NCI-H1417 treated with DMSO at 0.1 percent for 48 hours (cell line): ENCODE measurements at regions not wholly inside any gene's neighbourhood (a gene's known extent, or its start where the extent isn't known, plus 50 kb on each side); places are given as distances from the start of the nearest gene placed in this dataset.
"Not testable (repeated sequence)": the region's sequence is repeated elsewhere in the genome, so short reads cannot be mapped to it uniquely, and the experiment has no call there.

ENCODE experiments used
- DNase-seq: peaks from one replicate; lab custom pipeline; 2025; lab: John Stamatoyannopoulos, UW

- no peak for DNase-seq
These were observed 91.4 kb upstream of the KLF6 start for GRCh38 chr10:3876350-3876962.

DNA sequence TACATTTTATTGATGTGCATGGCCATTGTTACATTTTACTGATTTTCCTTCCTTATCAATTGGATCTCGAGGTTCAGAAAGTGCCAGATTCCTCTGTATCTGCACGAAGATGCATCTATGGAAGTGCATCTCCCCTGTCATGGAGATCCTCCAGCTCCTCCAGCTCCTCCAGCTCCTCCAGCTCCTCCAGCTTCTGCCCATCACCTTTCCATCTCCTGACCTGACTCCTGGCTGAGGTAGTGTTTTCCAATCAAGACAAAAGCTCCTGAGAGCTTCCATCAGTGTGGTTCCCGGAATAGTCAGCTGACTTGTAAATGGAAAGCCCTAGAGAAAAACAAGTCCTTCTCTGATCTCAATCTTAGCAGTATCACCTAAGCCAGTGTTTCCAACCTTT, 90.8 kb upstream of the KLF6 start:
- DNase-seq: no peak

DNA sequence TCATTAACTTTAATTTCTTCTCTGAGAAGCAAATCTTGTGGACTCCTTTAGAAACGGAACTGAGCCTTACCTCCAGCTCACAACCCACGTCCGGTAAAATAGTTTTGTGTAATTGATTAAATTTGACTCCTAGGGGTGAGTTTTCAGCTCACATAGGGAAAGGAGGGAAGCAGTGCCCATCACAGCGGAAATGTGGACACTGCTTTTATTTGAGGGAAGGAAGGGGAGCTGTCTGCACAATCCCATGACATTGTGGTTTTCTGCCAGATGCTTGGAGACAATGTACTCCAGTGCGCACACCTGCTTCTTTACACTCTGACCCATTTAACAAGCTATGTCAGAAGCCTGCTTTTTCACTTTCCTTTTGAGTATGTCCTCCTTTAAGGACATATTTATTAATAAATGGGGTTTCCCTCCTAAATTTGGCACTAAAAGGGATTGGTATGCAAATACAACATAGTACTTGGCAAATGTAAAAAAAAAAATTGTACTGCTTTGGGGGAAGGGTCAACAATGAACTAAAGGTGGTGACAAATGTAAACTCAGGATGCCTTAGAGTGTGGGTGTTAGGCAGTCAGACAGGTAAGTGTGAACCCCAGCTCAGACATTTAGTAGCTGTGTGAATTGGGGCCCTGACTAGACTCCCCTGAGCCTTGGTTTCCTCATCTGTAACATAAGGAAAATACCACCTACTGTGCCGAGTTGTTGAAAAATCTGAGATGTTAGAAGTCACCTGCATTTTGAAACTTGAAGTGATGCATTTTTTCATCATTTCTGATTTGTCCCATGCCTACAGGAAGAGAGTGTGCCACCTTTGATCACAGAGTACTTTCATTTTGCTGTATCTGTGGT, 90.2 kb upstream of the KLF6 start:
- DNase-seq: no peak

DNA sequence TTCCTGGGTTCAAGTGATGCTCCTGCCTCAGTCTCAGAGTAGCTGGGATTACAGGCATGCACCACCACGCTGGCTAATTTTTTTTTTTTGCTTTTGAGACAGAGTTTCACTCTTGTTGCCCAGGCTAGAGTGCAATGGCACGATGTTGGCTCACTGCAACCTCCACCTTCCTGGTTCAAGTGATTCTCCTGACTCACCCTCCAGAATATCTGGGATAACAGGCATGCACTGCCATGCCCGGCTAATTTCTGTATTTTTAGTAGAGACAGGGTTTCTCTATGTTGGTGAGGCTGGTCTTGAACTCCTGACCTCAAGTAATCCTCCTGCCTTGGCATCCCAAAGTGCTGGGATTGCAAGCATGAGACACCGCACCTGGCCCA, 89.6 kb upstream of the KLF6 start:
- DNase-seq: not testable (repeated sequence)

DNA sequence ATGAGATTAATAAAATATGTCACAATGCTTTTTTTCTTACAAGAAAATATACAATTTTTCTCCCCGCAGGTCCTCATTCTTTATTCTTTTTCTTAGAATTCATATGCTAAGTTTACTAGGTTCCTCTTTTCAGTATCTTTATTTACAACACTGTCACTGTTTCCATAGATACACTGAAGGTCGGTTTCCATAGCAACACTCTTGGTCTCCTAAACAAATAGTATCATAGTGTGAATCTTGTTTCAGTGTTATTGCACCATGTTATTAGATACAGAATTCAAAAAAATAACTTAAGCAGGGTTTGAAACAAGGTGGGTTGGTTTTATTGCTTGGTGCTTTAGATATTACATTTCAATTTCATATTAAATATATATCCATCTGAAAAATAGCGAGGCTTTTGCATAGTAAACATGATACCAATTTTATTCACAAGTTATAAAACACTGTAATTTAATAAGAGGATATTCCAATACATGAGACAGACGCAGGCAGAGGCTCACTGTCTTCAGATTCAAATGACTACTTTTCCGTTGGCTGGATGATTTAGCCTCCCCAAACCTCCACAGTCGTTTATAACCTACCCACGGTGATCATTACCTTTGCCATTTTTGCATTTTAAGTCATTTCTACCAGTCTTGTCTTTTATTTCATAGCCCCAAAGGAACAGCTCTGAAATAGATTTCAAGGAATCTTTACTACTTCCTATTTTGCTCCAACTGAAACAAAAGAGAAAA, 88.9 kb upstream of the KLF6 start:
- no peak for DNase-seq

DNA sequence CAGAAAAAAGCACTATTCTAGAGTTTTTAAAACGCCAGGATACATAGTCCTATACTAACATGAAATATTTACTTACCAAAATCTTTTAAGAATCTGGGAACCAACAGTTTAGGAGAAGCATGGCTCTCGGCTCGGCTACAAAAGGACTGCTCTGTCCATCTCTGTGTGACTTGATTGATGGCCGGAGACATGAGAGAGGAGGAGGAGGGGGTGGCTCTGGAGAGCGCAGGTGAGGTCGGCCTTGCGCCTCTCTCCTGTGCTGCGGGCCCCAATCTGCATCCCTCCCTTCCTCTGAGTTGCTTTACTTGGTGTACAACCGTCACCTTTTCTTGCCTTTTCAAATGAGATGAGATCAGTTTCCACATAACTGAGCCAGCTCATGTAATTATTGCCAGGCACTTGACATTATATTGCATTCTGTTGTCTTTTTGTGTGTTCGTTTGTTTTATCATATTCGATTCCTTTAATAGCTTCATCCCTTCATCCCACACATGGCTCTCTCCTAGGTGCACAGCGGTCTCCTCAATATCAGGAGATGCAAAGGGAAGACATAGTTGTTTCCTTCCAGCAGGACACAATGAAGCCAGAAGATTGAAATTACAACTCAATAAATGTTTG, 87.8 kb upstream of the KLF6 start:
- no peak for DNase-seq

- DNase-seq: no peak
These were observed 86.5 kb upstream of the KLF6 start for GRCh38 chr10:3871424-3871996.

DNA sequence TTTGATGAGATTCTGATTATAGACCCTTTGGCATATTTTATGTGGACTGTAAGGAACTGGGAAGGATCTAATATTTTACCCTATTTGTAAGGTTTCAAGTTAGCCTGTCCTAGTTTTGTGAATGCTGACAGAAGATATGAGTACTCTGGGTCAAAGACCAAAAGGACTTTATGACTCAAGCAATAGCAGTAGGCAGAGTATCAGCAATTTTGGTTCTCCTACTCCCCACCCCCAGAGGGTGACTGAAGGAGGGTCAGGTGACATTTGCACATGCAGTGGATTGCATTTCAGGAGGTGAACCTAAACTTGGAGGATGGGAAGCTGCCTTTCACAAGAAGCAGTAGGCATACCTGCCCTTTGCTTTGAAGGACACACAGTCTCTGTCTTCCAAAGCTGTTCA, 84.0 kb upstream of the KLF6 start:
- DNase-seq: no peak

- no peak for DNase-seq
These were observed 83.3 kb upstream of the KLF6 start for GRCh38 chr10:3868271-3868664.

GRCh38 chr10:3867454-3868270, 82.7 kb upstream of the KLF6 start:
- no peak for DNase-seq

DNA sequence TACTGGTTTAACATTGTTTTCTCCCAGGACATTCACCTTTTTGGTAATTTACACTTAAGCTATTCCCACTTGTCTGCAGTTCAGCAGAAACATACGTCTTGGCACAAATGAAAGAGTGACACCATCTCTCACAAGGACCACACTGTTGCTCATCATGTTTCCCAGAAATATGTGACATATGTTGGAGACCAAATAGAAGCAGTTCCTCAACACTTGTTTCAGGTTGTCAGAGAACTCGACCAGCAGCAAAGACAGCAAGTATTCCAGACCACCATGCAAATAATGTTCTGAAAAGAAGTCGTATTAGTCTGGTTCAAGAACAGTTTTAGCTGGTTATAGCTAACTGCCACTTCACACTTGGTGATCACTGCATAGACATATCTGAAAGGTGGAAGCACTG, 81.3 kb upstream of the KLF6 start:
- DNase-seq: no peak

- no peak for DNase-seq
These were observed 80.6 kb upstream of the KLF6 start for GRCh38 chr10:3865565-3865964.

DNA sequence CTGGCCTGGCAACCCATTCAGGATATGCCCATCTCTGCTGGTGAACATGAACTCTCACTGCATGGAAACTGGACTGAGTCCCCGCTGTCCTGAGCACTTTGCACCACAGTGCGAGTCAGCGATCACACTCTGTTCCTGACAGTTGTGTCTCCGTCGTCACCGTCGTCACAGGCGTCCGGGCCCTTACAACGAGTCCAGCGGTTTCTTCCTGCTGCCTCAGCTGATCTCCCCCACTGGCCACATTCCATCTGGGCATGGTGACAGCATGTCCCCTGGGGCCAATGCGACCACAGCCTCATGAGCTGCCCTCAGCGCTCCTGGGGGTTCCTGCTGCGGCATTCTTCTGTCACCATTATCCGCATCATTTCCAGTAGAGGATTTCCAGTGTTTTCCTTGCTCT, 76.8 kb upstream of the KLF6 start:
- DNase-seq: no peak

DNA sequence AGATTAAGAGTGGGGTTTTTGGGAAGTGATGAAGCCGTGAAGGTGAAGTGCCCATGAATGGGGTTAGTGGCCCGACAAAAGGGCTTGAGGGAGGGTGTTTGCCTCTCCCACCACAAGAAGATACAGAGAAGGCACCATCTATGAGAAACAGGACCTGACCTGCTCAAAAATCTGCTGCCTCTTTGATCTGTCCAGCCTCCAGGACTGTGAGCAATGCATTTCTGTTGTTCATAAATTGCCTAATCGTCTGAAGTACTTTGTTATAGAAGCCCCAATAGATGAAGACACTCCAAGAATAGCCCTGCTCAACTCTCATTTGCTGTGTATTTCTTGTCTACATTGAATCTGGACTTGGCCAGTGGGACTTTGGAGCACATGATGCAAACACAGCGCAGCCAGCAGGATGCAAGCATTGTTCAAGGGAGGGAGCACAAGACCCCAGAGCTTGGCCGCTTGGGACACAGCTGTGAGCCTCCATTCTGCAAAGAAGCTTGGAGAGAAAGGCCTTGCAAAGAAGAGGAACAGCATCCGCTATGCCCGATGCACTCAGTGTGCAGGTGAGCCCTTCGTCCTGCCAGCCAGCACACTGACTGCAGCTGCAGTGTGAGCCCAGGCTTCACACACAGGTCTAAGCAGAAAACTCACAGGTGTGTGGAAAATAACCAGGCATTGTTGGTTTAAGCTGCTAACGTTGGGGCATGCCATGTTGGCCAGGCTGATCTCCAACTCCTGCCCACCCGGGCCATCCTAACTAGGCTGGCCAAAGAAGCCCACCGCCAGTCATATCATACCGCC, 73.2 kb upstream of the KLF6 start:
- no peak for DNase-seq

GRCh38 chr10:3857318-3857717, 72.3 kb upstream of the KLF6 start:
- DNase-seq: no peak

DNA sequence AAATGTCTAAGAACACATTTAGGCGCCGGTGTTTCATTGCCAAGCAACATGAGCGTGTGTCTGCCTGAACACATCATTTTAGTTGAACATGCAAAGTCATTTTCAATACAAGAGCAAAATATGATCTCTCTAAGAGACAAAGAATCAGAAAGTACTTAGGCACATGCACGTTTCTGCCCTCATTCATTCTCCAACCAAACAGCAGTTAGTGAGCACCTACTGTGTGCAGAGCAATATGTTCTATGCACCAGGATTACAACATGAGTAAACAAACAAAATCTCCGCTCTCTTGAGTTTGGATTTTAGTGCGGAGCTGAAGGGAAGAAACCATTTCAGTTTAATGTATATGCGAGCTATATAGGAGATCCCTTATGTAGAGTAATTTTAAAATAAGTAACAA, 71.6 kb upstream of the KLF6 start:
- no peak for DNase-seq

DNA sequence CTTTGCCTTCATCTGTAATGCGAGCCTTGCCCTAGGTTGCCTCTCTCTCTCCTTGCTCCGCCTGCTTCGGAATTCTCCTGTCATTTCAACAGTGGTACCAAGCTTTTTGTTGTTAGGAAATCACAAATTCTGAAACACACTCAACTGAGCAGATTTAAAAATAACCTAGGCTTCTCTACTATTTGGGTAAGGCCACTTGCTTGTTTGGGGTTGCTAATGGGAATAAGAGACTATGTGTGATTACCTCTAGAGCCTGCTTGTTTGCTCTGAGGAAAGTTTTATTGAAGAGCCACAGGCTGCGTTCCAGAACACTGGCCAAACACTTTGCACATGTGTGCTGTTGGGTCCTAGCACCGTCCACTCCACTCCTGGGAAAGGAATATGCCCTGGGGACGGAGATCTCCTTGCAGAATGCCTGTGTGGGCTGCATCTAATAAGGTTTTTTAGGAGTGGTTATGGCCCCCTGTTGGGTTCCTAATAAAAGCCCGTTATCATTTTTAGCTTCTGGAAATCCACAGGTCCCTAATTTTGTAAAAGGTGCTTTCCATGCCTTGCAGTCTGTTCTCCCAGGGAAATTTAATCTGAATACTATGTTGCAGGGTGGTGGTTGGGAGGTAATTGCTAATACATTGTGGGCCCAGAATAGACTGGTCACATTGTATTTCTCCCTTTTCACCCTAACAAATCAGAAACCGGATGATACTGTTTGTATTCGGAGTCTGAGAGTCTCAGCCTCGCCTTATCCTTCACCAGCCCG, 68.7 kb upstream of the KLF6 start:
- DNase-seq: no peak

DNA sequence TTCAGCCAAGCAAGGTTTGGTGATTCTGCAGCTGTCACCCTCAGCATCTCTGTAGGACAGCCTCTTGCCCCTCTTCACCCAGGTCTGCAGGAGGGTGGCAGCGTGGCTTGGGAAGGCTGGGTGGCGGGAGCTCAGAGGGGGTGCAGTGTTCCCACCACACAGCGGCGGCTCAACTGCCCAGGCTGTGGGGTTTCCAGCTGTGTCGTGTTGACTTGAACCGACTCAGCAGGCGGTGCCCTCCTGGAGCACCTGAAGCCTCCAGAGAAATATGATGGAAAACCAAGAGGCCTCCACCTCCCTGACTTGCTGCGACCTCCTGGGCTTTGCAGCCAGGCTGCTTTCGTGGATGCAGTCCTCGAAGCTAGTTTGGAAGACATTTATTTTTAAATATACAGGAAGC, 68.0 kb upstream of the KLF6 start:
- DNase-seq: no peak

DNA sequence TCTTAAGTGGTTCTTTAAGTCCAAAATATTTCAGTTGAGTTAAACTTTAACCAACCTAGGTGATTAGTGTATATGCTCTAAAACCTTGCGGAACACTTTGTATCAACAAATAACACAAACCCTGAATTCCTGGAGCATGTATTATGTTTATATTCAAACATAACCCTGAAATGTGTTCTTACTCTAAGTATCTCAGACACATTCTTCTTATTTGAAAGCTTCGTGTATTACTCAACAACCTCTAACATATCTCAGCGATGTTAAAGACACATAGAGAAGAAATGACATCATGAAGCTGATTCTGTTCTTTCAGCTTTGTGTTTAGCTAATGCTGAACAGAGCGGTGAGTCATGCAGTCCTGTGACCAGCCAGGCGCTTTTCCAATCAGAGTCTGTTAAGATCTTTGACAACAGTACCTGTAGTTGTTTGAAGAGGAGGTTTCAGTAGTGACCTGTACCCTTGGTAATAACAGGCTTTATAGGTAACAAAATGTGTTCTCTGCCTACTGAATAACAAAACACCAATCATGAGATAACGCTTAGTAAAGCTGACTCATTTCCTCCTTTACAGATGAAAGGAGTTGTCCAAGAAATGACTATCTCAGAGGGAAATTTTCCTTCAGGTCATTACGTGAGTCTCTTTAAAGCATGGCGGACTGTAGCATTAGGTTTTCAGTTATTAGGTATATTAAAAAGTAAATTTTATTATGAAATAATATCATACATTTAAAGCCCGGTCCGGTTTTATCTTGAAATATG, 67.3 kb upstream of the KLF6 start:
- DNase-seq: no peak
